ENCODE measurements at regions not wholly inside any gene's neighbourhood (a gene's known extent, or its start where the extent isn't known, plus 50 kb on each side); places are given as distances from the start of the nearest gene placed in this dataset.
"Not testable (repeated sequence)": the region's sequence is repeated elsewhere in the genome, so short reads cannot be mapped to it uniquely, and the experiment has no call there.

- not testable (repeated sequence) for DNase-seq (ENCODE audit: low read depth in 1 of 2, low spot score in 1 of 2)
These were observed 193.1 kb upstream of the STAC start for GRCh38 chr3:36187197-36187596.

- no peak for DNase-seq (ENCODE audit: low read depth in 1 of 2, low spot score in 1 of 2)
These were observed 187.4 kb upstream of the STAC start for GRCh38 chr3:36192901-36193300.

- no peak for DNase-seq (ENCODE audit: low read depth in 1 of 2, low spot score in 1 of 2)
These were observed 186.9 kb upstream of the STAC start for GRCh38 chr3:36193448-36193847.

GRCh38 chr3:36196058-36196457 is 184.2 kb upstream of the STAC start:
- no peak for DNase-seq (ENCODE audit: low read depth in 1 of 2, low spot score in 1 of 2)

GRCh38 chr3:36197151-36197550 is 183.2 kb upstream of the STAC start:
- DNase-seq (ENCODE audit: low read depth in 1 of 2, low spot score in 1 of 2): no peak

GRCh38 chr3:36201546-36201945 is 178.8 kb upstream of the STAC start:
- DNase-seq (ENCODE audit: low read depth in 1 of 2, low spot score in 1 of 2): no peak

- no peak for DNase-seq (ENCODE audit: low read depth in 1 of 2, low spot score in 1 of 2)
These were observed 173.2 kb upstream of the STAC start for GRCh38 chr3:36206956-36207580.

- no peak for DNase-seq (ENCODE audit: low read depth in 1 of 2, low spot score in 1 of 2)
These were observed 169.3 kb upstream of the STAC start for GRCh38 chr3:36210840-36211651.

GRCh38 chr3:36211652-36211999 is 168.7 kb upstream of the STAC start:
- DNase-seq (ENCODE audit: low read depth in 1 of 2, low spot score in 1 of 2): no peak

GRCh38 chr3:36212251-36212650 is 168.1 kb upstream of the STAC start:
- no peak for DNase-seq (ENCODE audit: low read depth in 1 of 2, low spot score in 1 of 2)

- DNase-seq (ENCODE audit: low read depth in 1 of 2, low spot score in 1 of 2): no peak
These were observed 165.8 kb upstream of the STAC start for GRCh38 chr3:36214460-36214859.

GRCh38 chr3:36215241-36215640 is 165.1 kb upstream of the STAC start:
- no peak for DNase-seq (ENCODE audit: low read depth in 1 of 2, low spot score in 1 of 2)

- DNase-seq (ENCODE audit: low read depth in 1 of 2, low spot score in 1 of 2): no peak
These were observed 160.9 kb upstream of the STAC start for GRCh38 chr3:36219398-36219797.

GRCh38 chr3:36220173-36220572 is 160.1 kb upstream of the STAC start:
- DNase-seq (ENCODE audit: low read depth in 1 of 2, low spot score in 1 of 2): no peak

- DNase-seq (ENCODE audit: low read depth in 1 of 2, low spot score in 1 of 2): no peak
These were observed 158.3 kb upstream of the STAC start for GRCh38 chr3:36221975-36222374.

GRCh38 chr3:36227980-36228379 is 152.3 kb upstream of the STAC start:
- DNase-seq (ENCODE audit: low read depth in 1 of 2, low spot score in 1 of 2): no peak

- DNase-seq (ENCODE audit: low read depth in 1 of 2, low spot score in 1 of 2): no peak
These were observed 150.8 kb upstream of the STAC start for GRCh38 chr3:36229496-36229895.

- DNase-seq (ENCODE audit: low read depth in 1 of 2, low spot score in 1 of 2): no peak
These were observed 147.4 kb upstream of the STAC start for GRCh38 chr3:36232797-36233489.

GRCh38 chr3:36244728-36245127 is 135.6 kb upstream of the STAC start:
- no peak for DNase-seq (ENCODE audit: low read depth in 1 of 2, low spot score in 1 of 2)

- DNase-seq (ENCODE audit: low read depth in 1 of 2, low spot score in 1 of 2): no peak
These were observed 131.9 kb upstream of the STAC start for GRCh38 chr3:36248374-36248773.

GRCh38 chr3:36250191-36250590 is 130.1 kb upstream of the STAC start:
- no peak for DNase-seq (ENCODE audit: low read depth in 1 of 2, low spot score in 1 of 2)

GRCh38 chr3:36257158-36257852 is 123.0 kb upstream of the STAC start:
- DNase-seq (ENCODE audit: low read depth in 1 of 2, low spot score in 1 of 2): no peak
